Epidermal melanocyte (primary cell): ENCODE measurements at regions not wholly inside any gene's neighbourhood (a gene's known extent, or its start where the extent isn't known, plus 50 kb on each side); places are given as distances from the start of the nearest gene placed in this dataset.
"Not testable (repeated sequence)": the region's sequence is repeated elsewhere in the genome, so short reads cannot be mapped to it uniquely, and the experiment has no call there.

Source experiments
- DNase-seq: peaks from one replicate; pipeline ENCODE4 v3.0.0; 2011; ENCODE audit warnings: low spot score; ENCODE audit not compliant: insufficient read length

- no peak for DNase-seq
These were observed 117.0 kb upstream of the ADRA1D start for GRCh38 chr20:4366076-4366475.

- no peak for DNase-seq
These were observed 109.5 kb upstream of the ADRA1D start for GRCh38 chr20:4358552-4358951.

- DNase-seq, result no peak
These were observed 103.3 kb upstream of the ADRA1D start for GRCh38 chr20:4352348-4352747.

GRCh38 chr20:4350096-4350495, 101.0 kb upstream of the ADRA1D start:
- DNase-seq, result no peak

- no peak for DNase-seq
These were observed 95.6 kb upstream of the ADRA1D start for GRCh38 chr20:4344670-4345069.

- no peak for DNase-seq
These were observed 93.5 kb upstream of the ADRA1D start for GRCh38 chr20:4342609-4343008.

GRCh38 chr20:4341804-4342485, 92.9 kb upstream of the ADRA1D start:
- no peak for DNase-seq

GRCh38 chr20:4335722-4336121, 86.6 kb upstream of the ADRA1D start:
- no peak for DNase-seq

GRCh38 chr20:4332121-4332860, 83.2 kb upstream of the ADRA1D start:
- DNase-seq, result no peak

GRCh38 chr20:4330011-4330410, 80.9 kb upstream of the ADRA1D start:
- DNase-seq, result no peak

GRCh38 chr20:4329232-4329631, 80.1 kb upstream of the ADRA1D start:
- no peak for DNase-seq

GRCh38 chr20:4328541-4328940, 79.5 kb upstream of the ADRA1D start:
- no peak for DNase-seq

- DNase-seq, result no peak
These were observed 78.9 kb upstream of the ADRA1D start for GRCh38 chr20:4327956-4328355.

- no peak for DNase-seq
These were observed 77.3 kb upstream of the ADRA1D start for GRCh38 chr20:4326195-4327065.

- no peak for DNase-seq
These were observed 76.6 kb upstream of the ADRA1D start for GRCh38 chr20:4325548-4326187.

- no peak for DNase-seq
These were observed 75.6 kb upstream of the ADRA1D start for GRCh38 chr20:4324611-4325243.

GRCh38 chr20:4322499-4322898, 73.4 kb upstream of the ADRA1D start:
- no peak for DNase-seq

GRCh38 chr20:4320291-4320690, 71.2 kb upstream of the ADRA1D start:
- no peak for DNase-seq

- DNase-seq, result no peak
These were observed 69.8 kb upstream of the ADRA1D start for GRCh38 chr20:4318891-4319290.

GRCh38 chr20:4310616-4311015, 61.5 kb upstream of the ADRA1D start:
- not testable (repeated sequence) for DNase-seq

GRCh38 chr20:4306206-4306605, 57.1 kb upstream of the ADRA1D start:
- no peak for DNase-seq
